ENCODE measurements at regions not wholly inside any gene's neighbourhood (a gene's known extent, or its start where the extent isn't known, plus 50 kb on each side); places are given as distances from the start of the nearest gene placed in this dataset.

DNA sequence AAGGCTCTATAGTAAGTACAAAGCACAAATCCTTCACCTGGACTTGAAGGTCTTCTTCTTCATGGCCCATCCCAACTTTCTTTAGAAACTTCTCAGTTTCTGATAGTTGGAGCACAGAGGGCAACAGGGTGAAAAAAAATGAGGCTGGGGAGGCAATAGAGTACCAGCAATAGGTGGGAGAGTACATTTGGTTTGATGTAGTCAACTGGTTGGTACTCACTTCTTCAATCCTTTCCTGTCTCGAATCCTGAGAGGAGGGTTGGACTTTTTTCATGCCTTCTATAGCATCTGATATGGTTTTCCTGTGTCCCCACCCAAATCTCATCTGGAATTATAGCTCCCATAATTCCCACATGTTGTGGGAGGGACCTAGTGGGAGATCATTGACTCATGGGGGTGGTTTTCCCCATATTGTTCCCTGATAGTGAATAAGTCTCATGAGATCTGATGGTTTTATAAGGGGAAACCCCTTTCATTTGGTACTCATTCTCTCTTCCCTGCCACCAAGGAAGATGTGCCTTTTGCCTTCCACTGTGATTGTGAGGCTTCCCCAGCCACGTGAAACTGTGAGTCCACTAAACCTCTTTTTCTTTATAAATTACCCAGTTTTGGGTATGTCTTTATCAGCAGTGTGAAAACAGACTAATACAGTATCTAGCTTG, 75.9 kb upstream of the LCLAT1 start:
- DNase-seq (ENCODE audit: low read depth) = no peak

- no peak for DNase-seq (ENCODE audit: low read depth)
These were observed 75.2 kb upstream of the LCLAT1 start for GRCh38 chr2:30371772-30372373.

GRCh38 chr2:30372826-30373225, 74.2 kb upstream of the LCLAT1 start:
- no peak for DNase-seq (ENCODE audit: low read depth)

DNA sequence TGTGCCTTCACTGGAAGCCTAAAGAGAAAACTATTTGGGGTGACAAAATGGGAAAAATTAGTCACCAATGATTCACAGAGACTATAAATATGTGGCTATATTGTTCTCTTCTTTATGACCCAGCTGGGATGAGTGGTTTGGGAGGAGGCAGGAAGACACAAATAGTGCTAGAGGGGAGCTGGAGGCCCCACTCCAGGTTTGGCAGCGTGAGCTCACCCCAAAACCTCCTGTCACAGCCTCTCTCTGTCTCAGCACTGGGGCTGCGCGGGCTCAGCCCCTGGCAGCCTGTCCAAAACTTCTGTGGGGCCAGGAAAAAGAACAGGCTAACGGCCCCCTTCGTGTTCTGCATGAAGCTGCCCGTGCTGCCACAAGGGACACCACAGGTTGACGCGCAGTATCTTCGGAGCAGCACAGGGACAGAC, 73.2 kb upstream of the LCLAT1 start:
- DNase-seq (ENCODE audit: low read depth) = no peak

- DNase-seq (ENCODE audit: low read depth) = no peak
These were observed 72.7 kb upstream of the LCLAT1 start for GRCh38 chr2:30374380-30374779.

GRCh38 chr2:30375915-30376314, 71.1 kb upstream of the LCLAT1 start:
- DNase-seq (ENCODE audit: low read depth) = no peak

- DNase-seq (ENCODE audit: low read depth) = no peak
These were observed 67.6 kb upstream of the LCLAT1 start for GRCh38 chr2:30379481-30379880.

DNA sequence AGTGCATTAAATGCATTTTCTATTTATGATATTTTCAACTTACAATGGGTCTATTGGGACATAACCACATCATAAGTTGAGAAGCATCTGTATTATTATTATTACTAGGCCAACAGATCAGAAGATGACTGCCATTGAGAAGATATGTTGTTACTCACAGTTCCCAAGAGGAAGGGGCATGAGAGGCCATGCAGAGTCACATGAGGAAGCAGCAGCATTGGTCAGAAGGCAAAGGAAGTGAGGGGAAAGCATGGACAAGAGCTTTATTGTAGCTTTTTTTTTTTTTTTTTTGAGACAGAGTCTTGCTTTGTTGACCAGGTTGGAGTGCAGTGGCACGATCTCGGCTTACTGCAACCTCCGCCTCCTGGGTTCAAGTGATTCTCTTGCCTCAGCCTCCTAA, 66.2 kb upstream of the LCLAT1 start:
- DNase-seq (ENCODE audit: low read depth) = no peak

GRCh38 chr2:30382162-30382783, 64.8 kb upstream of the LCLAT1 start:
- DNase-seq (ENCODE audit: low read depth) = no peak

DNA sequence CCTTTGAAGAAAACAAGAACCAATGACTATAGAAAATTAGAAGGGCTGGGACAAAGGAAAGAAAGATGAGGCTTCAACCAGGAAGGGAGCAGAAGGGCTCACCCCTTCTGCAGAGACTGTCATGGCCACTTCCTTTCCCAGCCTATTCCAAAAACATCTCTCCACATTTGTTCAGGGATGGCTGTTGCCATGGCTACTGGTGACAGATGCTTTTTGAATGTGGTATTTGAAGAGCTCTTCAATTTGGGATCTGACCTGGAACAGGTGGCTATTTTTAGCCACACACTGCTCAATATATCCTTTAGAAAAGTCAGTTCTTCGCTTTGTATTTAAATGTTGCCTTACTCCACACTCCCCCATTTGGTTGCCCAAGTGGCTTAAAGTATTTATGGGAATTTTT, 64.1 kb upstream of the LCLAT1 start:
- no peak for DNase-seq (ENCODE audit: low read depth)

- no peak for DNase-seq (ENCODE audit: low read depth)
These were observed 61.7 kb upstream of the LCLAT1 start for GRCh38 chr2:30385327-30385726.

GRCh38 chr2:30392097-30392496, 54.9 kb upstream of the LCLAT1 start:
- DNase-seq (ENCODE audit: low read depth) = no peak

DNA sequence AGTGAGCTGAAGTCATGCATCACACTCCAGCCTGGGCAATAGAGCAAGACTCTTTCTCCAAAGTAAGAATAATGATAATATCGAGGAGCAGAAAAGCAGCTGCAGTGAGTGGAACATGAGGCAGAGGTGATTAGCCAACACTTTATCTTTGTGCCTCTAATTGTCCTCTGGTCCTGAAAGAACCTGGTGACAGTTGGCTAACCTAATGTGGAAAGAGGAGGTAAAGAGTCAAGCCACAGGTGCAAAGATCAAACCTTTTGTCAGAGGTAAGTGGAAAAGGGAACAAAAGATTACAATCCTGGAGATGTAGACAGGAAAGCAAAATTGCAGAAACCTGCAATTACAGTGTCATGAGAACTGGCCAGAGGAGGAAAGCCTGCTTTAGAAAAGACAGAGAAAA, 53.5 kb upstream of the LCLAT1 start:
- DNase-seq (ENCODE audit: low read depth) = no peak

- no peak for DNase-seq (ENCODE audit: low read depth)
These were observed 53.0 kb upstream of the LCLAT1 start for GRCh38 chr2:30394096-30394495.

DNA sequence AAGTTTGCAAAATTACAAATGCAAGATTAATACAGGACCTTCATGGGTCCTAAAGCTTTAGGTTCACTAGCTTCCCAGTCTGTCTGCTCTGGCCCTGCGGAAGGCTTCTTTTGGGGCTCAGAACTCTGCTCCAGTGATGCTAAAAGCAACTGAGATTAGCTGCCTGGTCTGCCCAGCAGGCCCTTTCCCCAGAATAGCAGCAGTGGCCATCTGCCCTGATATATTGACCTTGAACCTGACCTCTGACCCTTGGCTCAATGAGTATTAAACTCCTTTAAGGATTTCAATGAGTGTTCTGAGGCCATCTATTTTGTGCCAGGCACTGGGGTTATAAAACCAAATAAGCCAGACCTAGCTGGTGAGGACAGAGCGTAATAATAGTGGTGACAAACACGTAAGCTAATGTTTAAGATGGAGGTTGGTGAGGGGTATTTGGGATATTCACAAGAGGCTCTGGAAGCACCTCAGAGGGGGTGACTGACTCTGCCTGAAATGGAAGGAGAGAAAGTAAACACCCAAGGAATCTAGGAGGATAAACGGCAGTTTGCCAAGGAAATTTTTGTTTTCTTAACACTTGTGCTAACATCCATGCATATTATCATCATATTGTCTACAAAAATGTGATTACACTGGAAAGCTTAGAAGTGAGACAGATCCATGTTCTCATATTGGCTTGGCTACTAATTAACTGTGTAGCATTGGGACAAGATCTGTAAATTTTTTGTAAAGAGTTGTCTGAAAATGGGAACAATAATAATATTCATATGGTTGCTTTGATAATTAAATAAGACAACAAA, 50.4 kb upstream of the LCLAT1 start:
- no peak for DNase-seq (ENCODE audit: low read depth)

Measured in activated T-helper 1 cell treated with Interleukin-2 at 50 U/mL for 16 hours (primary cell).